Duodenal mucosa (tissue), 2 donors: ENCODE measurements at regions not wholly inside any gene's neighbourhood (a gene's known extent, or its start where the extent isn't known, plus 50 kb on each side); places are given as distances from the start of the nearest gene placed in this dataset.

Experiments used
- H3K27ac ChIP-seq: one replicate; pipeline ENCODE4 v1.7.0; 2013; ENCODE audit warnings: low read depth, low read length
- H3K27me3 ChIP-seq, 2 donors: one replicate each; pipeline ENCODE4 v1.7.0; 2013; ENCODE audit warnings: low read length in 2 of 2, control low read depth in 1 of 2; ENCODE audit not compliant: insufficient read depth in 2 of 2, control insufficient read depth in 1 of 2
- H3K36me3 ChIP-seq, 2 donors: one replicate each; pipeline ENCODE4 v1.7.0; 2013; ENCODE audit warnings: low read length in 2 of 2, control low read depth in 1 of 2; ENCODE audit not compliant: insufficient read depth in 2 of 2, control insufficient read depth in 1 of 2
- H3K4me1 ChIP-seq, 2 donors: one replicate each; pipeline ENCODE4 v1.7.0; 2013; ENCODE audit warnings: low read length in 2 of 2, control low read depth in 1 of 2; ENCODE audit not compliant: insufficient read depth in 2 of 2, control insufficient read depth in 1 of 2
- H3K4me3 ChIP-seq, 2 donors: one replicate each; pipeline ENCODE4 v1.7.0; 2013; ENCODE audit warnings: low read length in 2 of 2, low read depth in 1 of 2
- H3K9ac ChIP-seq, 2 donors: one replicate each; pipeline ENCODE4 v1.7.0; 2013; ENCODE audit warnings: low read length in 2 of 2, low read depth in 1 of 2
- H3K9me3 ChIP-seq, 2 donors: one replicate each; pipeline ENCODE4 v1.7.0; 2013; ENCODE audit warnings: low read length in 2 of 2, control low read depth in 1 of 2; ENCODE audit not compliant: control insufficient read depth in 1 of 2

DNA sequence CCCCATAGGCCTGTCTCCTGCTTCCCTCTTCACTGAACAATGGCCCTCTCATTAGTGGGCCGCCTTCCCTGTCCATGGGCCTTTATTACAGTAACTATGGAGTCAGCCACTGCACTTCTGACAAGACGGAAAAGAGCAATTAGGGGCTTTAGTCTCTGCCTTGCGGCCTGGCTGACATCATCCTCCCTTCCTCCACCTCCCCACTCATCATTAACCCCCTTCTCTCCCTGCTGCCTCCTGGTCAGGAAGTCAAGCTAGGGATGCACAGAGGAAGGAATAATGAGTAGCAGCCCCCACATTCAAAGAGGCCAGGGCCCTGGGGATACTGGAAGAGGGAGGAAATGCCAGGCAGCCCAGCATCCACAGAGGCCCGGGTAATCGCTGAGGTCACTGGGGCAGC lies 101.6 kb upstream of the PLXNA4 start:
- Histone ChIP-seq H3K9ac (no peak overlapping the region), H3K4me1 (no peaks in the 10 kb centered on the region), H3K4me3 (no peak overlapping the region), H3K27ac (no peak overlapping the region), H3K9me3 (no peaks in the 10 kb centered on the region), H3K27me3 (no peaks in the 10 kb centered on the region), H3K36me3 (no peaks in the 10 kb centered on the region)

DNA sequence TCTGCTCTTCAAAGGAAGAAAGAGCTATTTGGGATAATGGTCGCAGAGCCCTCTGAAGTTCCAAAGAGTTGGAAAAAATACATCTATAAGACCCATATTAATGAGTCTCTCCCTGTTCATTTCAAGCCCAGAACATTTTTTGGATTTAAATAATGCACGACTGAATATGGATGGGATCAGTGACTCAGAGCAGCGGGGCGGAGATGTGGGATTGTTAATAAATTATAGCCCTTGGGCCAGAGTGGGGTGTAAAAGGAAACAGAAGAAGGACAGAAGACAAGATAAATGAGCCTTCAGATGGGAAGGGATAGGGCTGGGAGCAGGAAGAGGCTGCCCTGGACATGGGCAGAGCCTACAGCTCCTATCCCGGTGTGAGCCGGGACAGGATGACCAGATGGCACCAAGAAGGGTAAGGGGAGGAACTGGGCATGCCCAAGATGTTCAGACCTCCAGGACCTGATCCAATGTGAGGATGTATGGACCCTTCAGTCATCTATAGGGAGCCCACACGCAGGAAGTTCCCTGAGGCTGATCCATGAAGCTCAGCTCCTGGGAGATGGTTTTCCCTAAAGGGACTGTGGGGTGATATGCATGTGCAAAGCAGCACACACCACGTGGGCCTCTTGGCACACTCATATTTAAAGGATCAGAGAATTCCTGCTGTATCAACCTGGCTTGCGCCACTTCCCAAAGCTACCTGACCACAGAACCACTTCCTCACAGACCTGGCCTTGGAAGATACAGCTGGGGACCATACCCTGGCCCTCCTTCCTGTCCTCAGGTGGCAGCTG lies 96.1 kb upstream of the PLXNA4 start:
- Histone ChIP-seq H3K9ac (no peak overlapping the region), H3K4me1 (peaks cover 6 to 9% of the 10 kb centered on the region in 2 donors), H3K36me3 (no peaks in the 10 kb centered on the region), H3K9me3 (no peaks in the 10 kb centered on the region), H3K4me3 (no peak overlapping the region), H3K27me3 (no peaks in the 10 kb centered on the region), H3K27ac (no peak overlapping the region)

DNA sequence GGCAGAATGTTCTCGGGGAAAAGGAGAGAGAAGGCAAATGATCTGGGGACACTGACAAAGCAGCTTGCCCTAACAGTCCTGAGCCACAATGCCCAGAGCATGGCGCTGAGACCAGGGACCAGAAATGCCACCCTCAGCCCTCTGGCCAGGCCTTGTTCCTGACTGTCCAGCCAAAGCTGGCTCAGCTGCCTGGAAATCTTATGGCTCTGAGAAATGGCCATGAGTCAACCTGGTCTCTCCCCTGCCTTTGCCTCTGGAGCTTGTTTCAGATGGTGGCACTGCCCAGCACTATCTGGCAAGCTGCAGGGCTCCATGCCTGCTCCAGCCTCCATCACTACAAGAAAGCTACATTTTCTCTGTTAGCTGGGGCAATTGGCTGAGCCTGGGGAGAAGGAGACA lies 90.5 kb upstream of the PLXNA4 start:
- H3K36me3 ChIP-seq, result no peaks in the 10 kb centered on the region
- H3K27me3 ChIP-seq, result no peaks in the 10 kb centered on the region
- H3K4me3 ChIP-seq, result no peak overlapping the region
- no peaks in the 10 kb centered on the region for H3K9me3 ChIP-seq
- H3K9ac ChIP-seq, result no peak overlapping the region
- peaks cover 6 to 9% of the 10 kb centered on the region in 2 donors for H3K4me1 ChIP-seq
- H3K27ac ChIP-seq, result no peak overlapping the region

DNA sequence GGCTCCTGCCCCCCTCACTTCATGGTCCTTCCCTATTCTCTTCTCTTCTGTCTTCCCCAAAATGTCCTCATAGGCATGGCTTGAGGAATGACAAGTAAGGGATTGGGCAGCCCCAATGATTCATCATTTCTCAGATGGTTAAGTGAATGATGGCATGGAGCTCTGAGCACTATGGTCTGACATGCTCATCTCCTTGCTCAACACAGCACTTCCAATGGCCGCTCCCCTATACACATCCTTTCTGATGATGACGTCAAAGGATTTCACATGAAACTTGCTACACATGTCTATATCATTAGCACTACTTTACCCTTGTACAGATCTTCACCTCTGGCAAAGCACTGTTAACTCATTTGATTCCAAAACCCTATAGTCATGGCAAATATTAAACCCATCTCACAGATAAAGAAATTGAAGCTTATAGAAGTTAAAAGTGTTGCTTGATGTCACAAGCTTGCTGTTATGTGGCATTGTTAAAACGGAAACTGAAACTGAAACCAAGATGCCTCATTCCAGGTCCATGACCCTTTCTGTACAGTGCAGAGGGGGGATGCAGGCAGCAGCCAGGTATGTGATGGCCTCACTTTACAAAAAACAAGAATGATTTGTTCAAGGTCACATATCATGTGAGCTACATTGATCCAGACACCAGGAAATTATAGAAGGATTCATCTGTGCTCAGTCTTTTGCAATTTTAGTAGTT lies 90.0 kb upstream of the PLXNA4 start:
- Histone ChIP-seq H3K9me3 (no peaks in the 10 kb centered on the region), H3K36me3 (no peaks in the 10 kb centered on the region), H3K4me1 (peaks cover 6 to 9% of the 10 kb centered on the region in 2 donors), H3K4me3 (no peak overlapping the region), H3K9ac (no peak overlapping the region), H3K27me3 (no peaks in the 10 kb centered on the region), H3K27ac (no peak overlapping the region)

DNA sequence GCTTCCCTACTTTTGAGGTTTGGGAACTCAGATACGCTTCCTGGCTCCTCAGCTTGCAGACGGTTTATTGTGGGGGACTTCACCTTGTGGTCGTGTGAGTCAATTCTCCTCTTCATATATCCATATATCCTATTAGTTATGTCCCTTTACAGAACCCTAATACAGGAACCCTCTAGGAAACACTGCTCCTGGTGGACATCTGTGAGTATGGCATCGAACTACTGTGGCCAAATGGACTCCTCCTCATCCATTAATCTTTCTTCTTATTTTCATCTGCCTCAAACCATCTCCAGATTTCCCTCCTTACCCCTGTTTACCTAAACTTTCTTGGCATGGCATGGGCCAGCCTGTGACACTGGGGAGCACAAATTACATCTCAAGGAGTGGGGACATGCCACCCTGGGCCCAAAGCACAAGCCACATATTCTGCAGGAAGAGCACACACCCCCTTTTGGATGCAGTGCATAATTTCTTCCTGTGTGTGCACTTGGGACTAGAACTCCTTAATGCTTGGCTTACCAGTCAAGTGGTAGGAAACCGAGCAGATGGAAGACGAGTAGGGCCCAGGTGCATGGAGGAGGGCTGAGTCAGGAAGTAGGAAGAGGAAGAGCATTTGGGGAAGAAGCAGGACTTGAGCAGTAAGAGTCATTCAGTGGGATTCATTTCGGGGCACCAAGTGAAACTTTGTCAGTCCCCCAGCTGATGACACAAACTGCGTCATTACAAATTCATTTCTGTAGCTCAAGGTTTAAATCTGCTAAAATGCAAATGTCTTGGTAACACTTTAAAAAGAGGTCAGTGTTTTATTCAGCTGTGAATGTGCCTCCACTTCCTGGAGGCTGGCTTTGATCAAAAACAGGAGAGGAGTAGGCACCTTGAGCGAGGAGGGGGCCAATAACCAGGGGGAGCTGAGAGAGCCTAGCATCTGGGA lies 80.8 kb upstream of the PLXNA4 start:
- Histone ChIP-seq H3K4me1 (peaks cover 3 to 5% of the 10 kb centered on the region in 2 donors), H3K36me3 (no peaks in the 10 kb centered on the region), H3K27ac (no peak overlapping the region), H3K4me3 (no peak overlapping the region), H3K9ac (no peak overlapping the region), H3K9me3 (no peaks in the 10 kb centered on the region), H3K27me3 (no peaks in the 10 kb centered on the region)

DNA sequence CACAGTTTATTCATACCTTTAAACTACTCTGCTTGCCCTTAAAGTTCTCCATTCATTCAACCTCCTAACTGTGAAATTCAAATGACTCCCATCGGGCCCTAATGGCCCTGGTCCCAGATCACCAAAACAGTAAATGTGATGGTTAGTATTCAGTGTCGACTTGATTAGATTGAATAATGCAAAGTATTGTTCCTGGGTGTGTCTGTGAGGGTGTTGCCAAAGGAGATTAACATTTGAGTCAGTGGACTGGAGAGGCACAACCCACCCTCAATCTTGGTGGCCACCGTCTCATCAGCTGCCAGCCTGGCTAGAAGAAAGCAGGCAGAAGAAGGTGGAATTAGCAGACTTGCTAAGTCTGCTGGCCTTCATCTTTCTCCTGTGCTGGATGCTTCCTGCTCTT lies 80.1 kb upstream of the PLXNA4 start:
- Histone ChIP-seq H3K27ac (no peak overlapping the region), H3K36me3 (no peaks in the 10 kb centered on the region), H3K27me3 (no peaks in the 10 kb centered on the region), H3K9me3 (no peaks in the 10 kb centered on the region), H3K9ac (no peak overlapping the region), H3K4me1 (peaks cover 3 to 5% of the 10 kb centered on the region in 2 donors), H3K4me3 (no peak overlapping the region)

DNA sequence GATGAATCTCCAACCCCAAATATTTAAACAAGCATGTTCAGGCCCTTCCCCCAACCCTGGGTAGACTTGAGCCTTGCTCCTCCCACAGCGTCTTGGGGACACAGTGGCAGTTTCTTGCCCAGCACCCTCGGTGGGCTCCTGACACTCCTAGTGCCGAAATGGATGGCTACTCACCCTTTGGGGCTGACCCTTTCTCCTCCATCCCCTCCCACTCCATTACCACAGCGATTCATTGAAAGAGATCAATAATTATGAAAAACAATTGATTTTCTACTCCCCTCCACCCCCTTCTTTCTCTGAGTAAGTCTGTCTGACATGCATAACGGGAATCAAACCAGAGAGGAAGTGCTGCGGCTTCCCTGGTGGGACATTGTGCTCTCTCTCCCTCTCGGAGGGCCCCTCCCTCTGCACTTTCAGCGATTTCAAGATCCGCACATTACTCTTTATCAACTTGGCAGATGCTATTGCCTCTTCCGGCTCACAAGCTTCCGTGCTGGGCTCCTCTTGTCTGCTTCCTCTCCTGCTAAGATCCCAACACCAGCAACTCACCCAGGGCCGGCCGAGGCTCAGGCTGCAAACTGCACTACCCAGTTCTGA lies 79.0 kb upstream of the PLXNA4 start:
- no peaks in the 10 kb centered on the region for H3K9me3 ChIP-seq

DNA sequence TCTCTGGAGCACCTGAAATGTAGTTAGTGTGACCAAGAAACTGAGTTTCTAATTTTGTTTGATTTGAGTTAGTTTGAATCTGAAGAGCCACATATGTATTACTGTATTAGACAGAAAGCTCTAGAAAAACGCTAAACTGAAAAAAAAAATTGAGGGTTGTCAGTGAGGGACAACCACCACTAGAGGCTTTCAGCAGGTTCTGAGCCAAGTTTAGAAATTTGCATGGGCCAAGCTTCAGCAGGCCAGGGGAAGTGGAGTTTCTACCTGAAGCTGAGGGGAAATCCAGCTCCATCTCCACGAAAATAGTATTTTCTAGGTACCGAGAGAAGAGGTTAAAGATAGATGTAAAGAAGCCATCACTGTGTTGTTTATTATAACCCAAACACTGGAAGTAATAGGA lies 77.9 kb upstream of the PLXNA4 start:
- Histone ChIP-seq H3K4me3 (no peak overlapping the region), H3K9me3 (no peaks in the 10 kb centered on the region), H3K27ac (no peak overlapping the region), H3K4me1 (peaks cover 3 to 5% of the 10 kb centered on the region in 2 donors), H3K36me3 (no peaks in the 10 kb centered on the region), H3K27me3 (no peaks in the 10 kb centered on the region), H3K9ac (no peak overlapping the region)

More for the DNA sequence above, 79.0 kb upstream of the PLXNA4 start:
- Histone ChIP-seq H3K27me3 (no peaks in the 10 kb centered on the region), H3K27ac (no peak overlapping the region), H3K4me1 (peaks cover 3 to 5% of the 10 kb centered on the region in 2 donors), H3K4me3 (peak overlapping the region; percentile 16 to 44), H3K9ac (peak overlapping the region in 1 of 2 donors; percentile 4), H3K36me3 (no peaks in the 10 kb centered on the region)

DNA sequence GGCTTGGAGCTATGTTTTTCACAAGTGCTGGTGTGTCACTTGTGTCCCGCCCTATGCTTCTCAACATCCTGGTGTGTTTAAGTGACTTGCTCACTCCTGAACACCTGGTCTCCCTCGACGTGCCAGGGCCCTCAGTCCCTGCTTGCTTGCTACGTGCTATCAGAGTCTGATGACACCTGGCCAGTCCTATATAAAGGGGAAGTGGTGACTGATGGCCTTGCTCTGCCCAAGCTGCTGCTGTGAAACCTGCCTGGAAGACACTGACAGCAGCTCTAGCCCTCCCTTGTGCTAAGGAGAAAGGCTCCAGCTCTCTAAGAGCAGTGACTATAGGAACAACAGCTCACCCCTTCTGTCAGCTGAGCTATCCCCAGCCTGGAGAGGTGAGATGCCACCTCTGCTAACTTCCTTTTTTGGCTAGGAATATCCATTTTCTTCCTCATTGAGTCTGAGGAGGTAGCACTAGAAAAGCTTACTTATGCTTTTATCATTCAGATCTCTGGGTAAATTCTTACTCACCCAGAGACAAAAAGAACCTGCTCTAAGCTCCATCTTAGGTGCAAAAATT lies 77.2 kb upstream of the PLXNA4 start:
- Histone ChIP-seq H3K27me3 (no peaks in the 10 kb centered on the region), H3K4me3 (no peak overlapping the region), H3K27ac (no peak overlapping the region), H3K9me3 (no peaks in the 10 kb centered on the region), H3K4me1 (peaks cover 3 to 5% of the 10 kb centered on the region in 2 donors), H3K36me3 (no peaks in the 10 kb centered on the region), H3K9ac (no peak overlapping the region)
